SK-N-SH treated with all-trans-retinoic acid at 6 μM for 48 hours (cell line): ENCODE measurements at regions not wholly inside any gene's neighbourhood (a gene's known extent, or its start where the extent isn't known, plus 50 kb on each side); places are given as distances from the start of the nearest gene placed in this dataset.

Experiments
- ATAC-seq: fragments of 200-7000 bp; cut with Tn5 transposase; 3 replicates; pipeline ENCODE4 v1.9.1; 2020; ENCODE audit warnings: mild to moderate bottlenecking, moderate library complexity
- ARNTL ChIP-seq: fragments of 450-650 bp; formaldehyde crosslinking; IDR thresholded peaks from 2 replicates; pipeline ENCODE4 v1.5.0; 2020; ENCODE audit warnings: low read depth, mild to moderate bottlenecking, moderate library complexity, borderline replicate concordance
- BACH2 ChIP-seq: fragments of 250-450 bp; sonication (Bioruptor Pico); IDR thresholded peaks from 2 replicates; pipeline ENCODE4 v1.9.0; 2021; ENCODE audit warnings: mild to moderate bottlenecking, borderline replicate concordance
- CSDC2 ChIP-seq: fragments of 250-450 bp; sonication (Bioruptor Pico); IDR thresholded peaks from 2 replicates; pipeline ENCODE4 v1.5.0; 2020; ENCODE audit warnings: mild to moderate bottlenecking, moderate library complexity
- CSRNP3 ChIP-seq: fragments of 250-450 bp; sonication (Bioruptor Pico); IDR thresholded peaks from 2 replicates; pipeline ENCODE4 v1.5.1; 2021; ENCODE audit warnings: mild to moderate bottlenecking, moderate library complexity
- ESRRG ChIP-seq: fragments of 250-450 bp; sonication (Bioruptor Pico); IDR thresholded peaks from 2 replicates; pipeline ENCODE4 v1.6.1; 2021; ENCODE audit warnings: mild to moderate bottlenecking
- GLIS3 ChIP-seq: fragments of 250-450 bp; sonication (Bioruptor Pico); IDR thresholded peaks from 2 replicates; pipeline ENCODE4 v1.5.0; 2020; ENCODE audit warnings: mild to moderate bottlenecking, moderate library complexity
- ISL1 ChIP-seq: fragments of 250-450 bp; sonication (Bioruptor Pico); IDR thresholded peaks from 2 replicates; pipeline ENCODE4 v2.1.2; 2022; ENCODE audit warnings: mild to moderate bottlenecking, moderate library complexity
- RARB ChIP-seq: fragments of 250-450 bp; sonication (Bioruptor Pico); IDR thresholded peaks from 2 replicates; pipeline ENCODE4 v1.8.0; 2021; ENCODE audit warnings: mild to moderate bottlenecking, moderate library complexity
- SNAI2 ChIP-seq: fragments of 250-450 bp; sonication (Bioruptor Pico); IDR thresholded peaks from 2 replicates; pipeline ENCODE4 v1.5.0; 2020; ENCODE audit warnings: mild to moderate bottlenecking, moderate library complexity
- TCF4 ChIP-seq: fragments of 250-450 bp; sonication (Bioruptor Pico); IDR thresholded peaks from 2 replicates; pipeline ENCODE4 v1.8.0; 2021; ENCODE audit warnings: mild to moderate bottlenecking, moderate library complexity, borderline replicate concordance
- TOX ChIP-seq: fragments of 250-450 bp; sonication (Bioruptor Pico); IDR thresholded peaks from 2 replicates; pipeline ENCODE4 v1.8.0; 2021; ENCODE audit warnings: mild to moderate bottlenecking, moderate library complexity, borderline replicate concordance
- ZC3H10 ChIP-seq: fragments of 250-450 bp; sonication (Bioruptor Pico); IDR thresholded peaks from 2 replicates; pipeline ENCODE4 v1.5.1; 2021; ENCODE audit warnings: mild to moderate bottlenecking, moderate library complexity
- ZFP3 ChIP-seq: fragments of 250-450 bp; sonication (Bioruptor Pico); IDR thresholded peaks from 2 replicates; pipeline ENCODE4 v1.5.0; 2020; ENCODE audit warnings: mild to moderate bottlenecking, moderate library complexity
- ZFP30 ChIP-seq: fragments of 450-650 bp; formaldehyde crosslinking; IDR thresholded peaks from 2 replicates; pipeline ENCODE4 v1.5.0; 2022; ENCODE audit warnings: mild to moderate bottlenecking, moderate library complexity
- ZNF8 ChIP-seq: fragments of 450-650 bp; formaldehyde crosslinking; IDR thresholded peaks from 2 replicates; pipeline ENCODE4 v1.5.0; 2020; ENCODE audit warnings: mild to moderate bottlenecking, moderate library complexity
- TF ChIP-seq, protein P1 (sequence below): fragments of 250-450 bp; sonication (Bioruptor Pico); IDR thresholded peaks from 2 replicates; pipeline ENCODE4 v1.8.0; 2020; ENCODE audit warnings: mild to moderate bottlenecking, moderate library complexity, borderline replicate concordance
- TF ChIP-seq, protein P2 (sequence below): fragments of 250-450 bp; sonication (Bioruptor Pico); IDR thresholded peaks from 2 replicates; pipeline ENCODE4 v1.8.0; 2021; ENCODE audit warnings: low read depth, mild to moderate bottlenecking, moderate library complexity, borderline replicate concordance

DNA sequence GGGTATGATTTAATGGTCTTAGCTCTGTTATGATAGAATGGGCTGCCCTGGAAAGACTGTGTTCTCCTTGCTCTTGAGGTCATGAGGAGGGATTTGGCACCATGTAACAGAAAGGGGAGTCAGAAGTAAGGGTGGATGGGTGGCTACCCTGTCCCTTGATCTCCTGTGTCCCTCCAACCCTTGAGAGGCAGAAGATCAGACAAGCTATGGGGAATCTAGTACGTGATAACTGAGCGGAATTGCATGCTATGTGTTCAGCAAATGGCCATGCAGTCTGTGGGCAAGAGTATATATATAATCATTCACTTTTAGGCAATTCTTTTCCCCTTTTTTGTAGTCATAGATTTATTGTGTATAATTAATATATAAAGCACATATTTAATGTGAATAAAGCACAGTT lies 174.9 kb downstream of the SEC23IP start:
- ATAC-seq, result no peak
- TF ChIP-seq ISL1 (no peak), ZNF8 (CRISPR knock-in tag) (no peak), BACH2 (CRISPR knock-in tag) (no peak), GLIS3 (CRISPR knock-in tag) (no peak), RARB (CRISPR knock-in tag) (no peak), TOX (CRISPR knock-in tag) (no peak), ARNTL (CRISPR knock-in tag) (no peak), TCF4 (no peak), ESRRG (CRISPR knock-in tag) (no peak)
- TF ChIP-seq, protein P1, sequence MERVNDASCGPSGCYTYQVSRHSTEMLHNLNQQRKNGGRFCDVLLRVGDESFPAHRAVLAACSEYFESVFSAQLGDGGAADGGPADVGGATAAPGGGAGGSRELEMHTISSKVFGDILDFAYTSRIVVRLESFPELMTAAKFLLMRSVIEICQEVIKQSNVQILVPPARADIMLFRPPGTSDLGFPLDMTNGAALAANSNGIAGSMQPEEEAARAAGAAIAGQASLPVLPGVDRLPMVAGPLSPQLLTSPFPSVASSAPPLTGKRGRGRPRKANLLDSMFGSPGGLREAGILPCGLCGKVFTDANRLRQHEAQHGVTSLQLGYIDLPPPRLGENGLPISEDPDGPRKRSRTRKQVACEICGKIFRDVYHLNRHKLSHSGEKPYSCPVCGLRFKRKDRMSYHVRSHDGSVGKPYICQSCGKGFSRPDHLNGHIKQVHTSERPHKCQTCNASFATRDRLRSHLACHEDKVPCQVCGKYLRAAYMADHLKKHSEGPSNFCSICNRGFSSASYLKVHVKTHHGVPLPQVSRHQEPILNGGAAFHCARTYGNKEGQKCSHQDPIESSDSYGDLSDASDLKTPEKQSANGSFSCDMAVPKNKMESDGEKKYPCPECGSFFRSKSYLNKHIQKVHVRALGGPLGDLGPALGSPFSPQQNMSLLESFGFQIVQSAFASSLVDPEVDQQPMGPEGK (CRISPR knock-in tag), result no peak

DNA sequence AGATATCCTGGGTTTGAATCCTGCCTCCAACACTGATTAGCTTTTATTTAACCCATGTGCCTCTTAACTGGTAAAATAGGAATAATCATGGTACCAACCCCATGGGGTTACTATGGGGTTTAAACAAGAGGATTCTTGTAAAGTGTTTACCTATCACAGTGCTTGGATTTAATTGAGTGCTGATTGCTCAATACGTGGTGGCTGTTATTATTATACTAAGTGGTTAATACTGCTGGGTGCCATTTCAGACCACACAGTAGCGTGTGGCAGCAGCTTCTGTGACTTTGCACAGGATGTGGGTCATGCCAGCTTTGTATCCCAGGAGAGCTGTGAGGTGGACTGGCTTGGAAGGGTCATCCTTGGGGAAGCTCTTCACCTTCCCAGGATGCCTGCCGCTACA lies 177.2 kb downstream of the SEC23IP start:
- ATAC-seq, result no peak
- TF ChIP-seq BACH2 (CRISPR knock-in tag), result no peak
- no peak for TF ChIP-seq ZFP30 (CRISPR knock-in tag)
- TF ChIP-seq TCF4, result no peak
- no peak for TF ChIP-seq ARNTL (CRISPR knock-in tag)
- no peak for TF ChIP-seq CSDC2 (CRISPR knock-in tag)
- TF ChIP-seq ZFP3 (CRISPR knock-in tag), result no peak
- TF ChIP-seq, protein P2, sequence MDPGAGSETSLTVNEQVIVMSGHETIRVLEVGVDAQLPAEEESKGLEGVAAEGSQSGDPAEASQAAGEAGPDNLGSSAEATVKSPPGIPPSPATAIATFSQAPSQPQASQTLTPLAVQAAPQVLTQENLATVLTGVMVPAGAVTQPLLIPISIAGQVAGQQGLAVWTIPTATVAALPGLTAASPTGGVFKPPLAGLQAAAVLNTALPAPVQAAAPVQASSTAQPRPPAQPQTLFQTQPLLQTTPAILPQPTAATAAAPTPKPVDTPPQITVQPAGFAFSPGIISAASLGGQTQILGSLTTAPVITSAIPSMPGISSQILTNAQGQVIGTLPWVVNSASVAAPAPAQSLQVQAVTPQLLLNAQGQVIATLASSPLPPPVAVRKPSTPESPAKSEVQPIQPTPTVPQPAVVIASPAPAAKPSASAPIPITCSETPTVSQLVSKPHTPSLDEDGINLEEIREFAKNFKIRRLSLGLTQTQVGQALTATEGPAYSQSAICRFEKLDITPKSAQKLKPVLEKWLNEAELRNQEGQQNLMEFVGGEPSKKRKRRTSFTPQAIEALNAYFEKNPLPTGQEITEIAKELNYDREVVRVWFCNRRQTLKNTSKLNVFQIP (CRISPR knock-in tag), result no peak
- TF ChIP-seq, protein P1 (CRISPR knock-in tag), result no peak
- no peak for TF ChIP-seq ISL1
- no peak for TF ChIP-seq ZC3H10 (CRISPR knock-in tag)
- TF ChIP-seq, all 23 proteins: peak for 0

- TF ChIP-seq TOX (CRISPR knock-in tag), result no peak
- no peak for TF ChIP-seq GLIS3 (CRISPR knock-in tag)
- TF ChIP-seq ZFP3 (CRISPR knock-in tag), result no peak
- TF ChIP-seq, protein P1 (CRISPR knock-in tag), result no peak
- TF ChIP-seq CSRNP3 (CRISPR knock-in tag), result no peak
- TF ChIP-seq SNAI2 (CRISPR knock-in tag), result no peak
- TF ChIP-seq, protein P2 (CRISPR knock-in tag), result no peak
Measured at GRCh38 chr10:120075349-120075748, 182.8 kb downstream of the SEC23IP start.

More at GRCh38 chr10:120075349-120075748, 182.8 kb downstream of the SEC23IP start:
- ATAC-seq, result no peak
